ENCODE measurements at regions not wholly inside any gene's neighbourhood (a gene's known extent, or its start where the extent isn't known, plus 50 kb on each side); places are given as distances from the start of the nearest gene placed in this dataset.

- TF ChIP-seq POLR2A (IDR thresholded peaks at IDR 0.05) (no peak), CTCF (IDR thresholded peaks at IDR 0.05) (no peak)
These were observed 81.5 kb downstream of the SLIT2 start for GRCh38 chr4:20333141-20333715.
